Calu3 (cell line): ENCODE measurements at regions not wholly inside any gene's neighbourhood (a gene's known extent, or its start where the extent isn't known, plus 50 kb on each side); places are given as distances from the start of the nearest gene placed in this dataset.

ENCODE experiments used
- BruUV-seq: library from RNA; stranded (reverse); fragments of 400-500 nt; replicated peaks from 2 replicates; lab custom pipeline; 2021; lab: Mats Ljungman, UMichigan
- CTCF ChIA-PET: fragments of 300-600 bp; sonication (Branson Sonifier 250); formaldehyde crosslinking; loops from one replicate; lab custom pipeline; 2022; ENCODE audit warnings: antibody characterized with exemption; lab: Charles Lee
- DNase-seq: peaks from one replicate; pipeline ENCODE4 v3.0.0; 2022
- H3K27ac Mint-ChIP-seq: one replicate; pipeline ENCODE4 v1.8.0; 2022; ENCODE audit warnings: mixed read lengths; ENCODE audit not compliant: unreplicated experiment
- H3K27me3 Mint-ChIP-seq: one replicate; pipeline ENCODE4 v1.8.0; 2022; ENCODE audit warnings: mixed read lengths; ENCODE audit not compliant: unreplicated experiment
- H3K36me3 Mint-ChIP-seq: one replicate; pipeline ENCODE4 v1.8.0; 2022; ENCODE audit warnings: mild to moderate bottlenecking, moderate library complexity, mixed read lengths; ENCODE audit not compliant: insufficient read depth, unreplicated experiment
- H3K4me1 Mint-ChIP-seq: one replicate; pipeline ENCODE4 v1.8.0; 2022; ENCODE audit warnings: mild to moderate bottlenecking, low read depth, mixed read lengths; ENCODE audit not compliant: unreplicated experiment
- H3K4me3 Mint-ChIP-seq: one replicate; pipeline ENCODE4 v1.8.0; 2022; ENCODE audit warnings: mild to moderate bottlenecking, low read depth, moderate library complexity, mixed read lengths; ENCODE audit not compliant: unreplicated experiment
- H3K9me3 Mint-ChIP-seq: one replicate; pipeline ENCODE4 v1.8.0; 2022; ENCODE audit warnings: low read depth, mixed read lengths; ENCODE audit not compliant: unreplicated experiment
- CTCF ChIP-seq: fragments of 200-600 bp; IDR thresholded peaks from one replicate; pipeline ENCODE4 v1.8.0; 2022; ENCODE audit warnings: antibody characterized with exemption; ENCODE audit not compliant: unreplicated experiment
- intact Hi-C: fragments of 100-400 bp; cut with micrococcal nuclease; formaldehyde crosslinking; loops from one replicate; pipeline ENCODE4 v1.10.0; 2022; ENCODE audit not compliant: unreplicated experiment

- H3K27me3 Mint-ChIP-seq: no peaks in the 10 kb centered on the region
- no peak overlapping the region for H3K4me3 Mint-ChIP-seq
- H3K36me3 Mint-ChIP-seq: no peaks in the 10 kb centered on the region
- H3K4me1 Mint-ChIP-seq: no peaks in the 10 kb centered on the region
- no TSS peak for BruUV-seq
- TF ChIP-seq CTCF: no peak
- intact Hi-C loops: no loop called here
- CTCF ChIA-PET: no interaction called here
- DNase-seq: no peak
- H3K9me3 Mint-ChIP-seq: no peaks in the 10 kb centered on the region
- no peak overlapping the region for H3K27ac Mint-ChIP-seq
Observed at GRCh38 chr4:173859091-173859713, 329.2 kb upstream of the HAND2 start.

- H3K4me1 Mint-ChIP-seq: no peaks in the 10 kb centered on the region
- H3K4me3 Mint-ChIP-seq: no peak overlapping the region
- no peaks in the 10 kb centered on the region for H3K36me3 Mint-ChIP-seq
- H3K27me3 Mint-ChIP-seq: no peaks in the 10 kb centered on the region
- H3K9me3 Mint-ChIP-seq: no peaks in the 10 kb centered on the region
- no TSS peak for BruUV-seq
- no peak for DNase-seq
- no peak for TF ChIP-seq CTCF
- no peak overlapping the region for H3K27ac Mint-ChIP-seq
- CTCF ChIA-PET: no interaction called here
- intact Hi-C loops: no loop called here
Observed at GRCh38 chr4:173858471-173858870, 328.4 kb upstream of the HAND2 start.

- Mint-ChIP-seq H3K4me3 (no peak overlapping the region), H3K4me1 (no peaks in the 10 kb centered on the region), H3K27ac (no peak overlapping the region), H3K36me3 (no peaks in the 10 kb centered on the region), H3K27me3 (no peaks in the 10 kb centered on the region), H3K9me3 (no peaks in the 10 kb centered on the region)
- DNase-seq: no peak
- BruUV-seq: no TSS peak
- CTCF ChIA-PET: no interaction called here
- no peak for TF ChIP-seq CTCF
- intact Hi-C loops: no loop called here
Observed at GRCh38 chr4:173857828-173858227, 327.8 kb upstream of the HAND2 start.

- H3K4me3 Mint-ChIP-seq: no peak overlapping the region
- BruUV-seq: no TSS peak
- no peaks in the 10 kb centered on the region for H3K4me1 Mint-ChIP-seq
- CTCF ChIA-PET: no interaction called here
- no peak for TF ChIP-seq CTCF
- no peaks in the 10 kb centered on the region for H3K36me3 Mint-ChIP-seq
- no peaks in the 10 kb centered on the region for H3K27me3 Mint-ChIP-seq
- H3K9me3 Mint-ChIP-seq: no peaks in the 10 kb centered on the region
- intact Hi-C loops: no loop called here
- DNase-seq: no peak
- no peak overlapping the region for H3K27ac Mint-ChIP-seq
Observed at GRCh38 chr4:173855015-173855414, 325.0 kb upstream of the HAND2 start.
